Aorta (tissue), 5 donors: ENCODE measurements at regions not wholly inside any gene's neighbourhood (a gene's known extent, or its start where the extent isn't known, plus 50 kb on each side); places are given as distances from the start of the nearest gene placed in this dataset.
"Not testable (repeated sequence)": the region's sequence is repeated elsewhere in the genome, so short reads cannot be mapped to it uniquely, and the experiment has no call there.

ENCODE experiments used
- ATAC-seq: fragments of 200-7000 bp; cut with Tn5 transposase; one replicate; pipeline ENCODE4 v1.9.1; 2022; ENCODE audit warnings: moderate library complexity; ENCODE audit not compliant: low FRiP score
- DNase-seq, 2 donors: peaks; one replicate each; pipeline ENCODE4 v3.0.0-alpha.2; 2020
- H3K27ac ChIP-seq, 2 donors: one replicate each; pipeline ENCODE4 v1.5.1; 2013; ENCODE audit warnings: low read length in 2 of 2, mild to moderate bottlenecking in 2 of 2, moderate library complexity in 2 of 2, control low read depth in 1 of 2, inconsistent platforms in 1 of 2, low read depth in 1 of 2
- H3K27me3 ChIP-seq, 2 donors: one replicate each; pipeline ENCODE4 v1.6.1; 2013; ENCODE audit warnings: control low read depth in 1 of 2, low read length in 1 of 2, mild to moderate bottlenecking in 1 of 2, moderate library complexity in 1 of 2; ENCODE audit not compliant: insufficient read depth in 2 of 2, control insufficient read depth in 1 of 2
- H3K36me3 ChIP-seq, 2 donors: one replicate each; pipeline ENCODE4 v1.6.1; 2013; ENCODE audit warnings: control low read depth in 1 of 2, low read length in 1 of 2, mild to moderate bottlenecking in 1 of 2; ENCODE audit not compliant: insufficient read depth in 2 of 2, control insufficient read depth in 1 of 2
- H3K4me1 ChIP-seq, 2 donors: one replicate each; pipeline ENCODE4 v1.6.1; 2013; ENCODE audit warnings: low read length in 2 of 2, control low read depth in 1 of 2, mild to moderate bottlenecking in 1 of 2, moderate library complexity in 1 of 2; ENCODE audit not compliant: insufficient read depth in 2 of 2, control insufficient read depth in 1 of 2
- H3K4me3 ChIP-seq, 2 donors: one replicate each; pipeline ENCODE4 v1.5.1; 2013; ENCODE audit warnings: low read length in 2 of 2, control low read depth in 1 of 2, mild to moderate bottlenecking in 1 of 2
- H3K9me3 ChIP-seq: one replicate; pipeline ENCODE4 v1.6.1; 2013; ENCODE audit warnings: mild to moderate bottlenecking, low read length; ENCODE audit not compliant: control insufficient read depth
- whole genome bisulfite sequencing, 2 donors: extraction: QIAGEN DNeasy Blood & Tissue Kit; methylation state at CpG; one replicate each; pipeline ENCODE4 v1.1.7; 2013; 5-methylcytosine and 5-hydroxymethylcytosine counted together
- intact Hi-C, 2 donors: fragments of 100-400 bp; cut with DNase I; formaldehyde crosslinking; loops; one replicate each; pipeline versions ENCODE4 v1.14.2 to v1.15.0; 2022
- donor health status: healthy with polysubstance abuse.
- donor health status: Bipolar disorder and iron deficiency.
- donor health status: DM: no; HTN: no; CAD: no.
- donor health status: DM: no; HTN: no; CAD: no.
- donor health status: DM: yes; HTN: yes; CAD: no.

DNA sequence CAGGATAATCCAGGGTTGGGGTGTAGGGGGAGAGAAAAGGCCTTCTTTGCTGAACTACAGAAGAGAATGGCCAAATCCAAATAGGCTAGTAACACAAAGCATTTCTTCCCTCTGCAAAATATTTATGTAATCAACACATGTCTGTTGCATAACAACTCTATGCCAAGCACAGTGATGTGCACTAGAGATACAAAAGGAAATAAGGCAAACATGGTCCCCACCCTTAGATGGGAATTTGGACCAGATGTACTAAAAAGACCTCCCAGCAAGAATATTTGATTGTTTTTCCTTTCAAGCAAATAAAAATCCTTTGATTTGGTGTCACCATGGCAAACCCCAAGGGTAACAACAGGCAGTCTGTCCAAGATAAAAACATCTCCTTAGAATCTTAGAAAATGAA, 177.6 kb upstream of the FGF13 start:
- ATAC-seq (no peak), DNase-seq (no peak)
- no peak overlapping the region for H3K4me3 ChIP-seq
- H3K9me3 ChIP-seq = no peaks in the 10 kb centered on the region
- no peak overlapping the region for H3K27ac ChIP-seq
- no peaks in the 10 kb centered on the region for H3K27me3 ChIP-seq
- no peaks in the 10 kb centered on the region for H3K4me1 ChIP-seq
- intact Hi-C loops = no loop called here
- no peaks in the 10 kb centered on the region for H3K36me3 ChIP-seq

DNA sequence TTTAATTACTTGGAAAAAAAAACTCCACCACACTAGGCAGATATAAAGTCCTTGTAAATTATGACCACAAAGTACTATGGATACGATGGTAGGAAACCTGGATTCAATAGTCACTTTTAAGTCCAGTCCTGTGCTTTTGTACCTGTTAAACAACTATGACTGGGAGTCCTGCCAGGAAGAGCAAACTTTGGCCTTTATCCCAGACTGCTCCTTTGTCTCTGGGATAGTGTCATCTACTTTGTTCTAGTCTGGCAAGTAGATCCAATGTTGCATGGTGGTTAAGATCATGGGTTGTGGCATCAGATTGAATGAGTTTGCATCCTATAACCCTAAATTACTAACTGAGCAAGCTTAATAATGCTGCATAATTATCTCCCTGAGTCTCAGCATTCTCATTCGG, 175.3 kb upstream of the FGF13 start:
- H3K27ac ChIP-seq = no peak overlapping the region
- no peak overlapping the region for H3K4me3 ChIP-seq
- intact Hi-C loops = no loop called here
- no peaks in the 10 kb centered on the region for H3K27me3 ChIP-seq
- ATAC-seq (no peak), DNase-seq (no peak)
- WGBS, 2 donors = 81 to 88% methylated on average over 2 of the region's 2 CpGs
- no peaks in the 10 kb centered on the region for H3K36me3 ChIP-seq
- no peaks in the 10 kb centered on the region for H3K4me1 ChIP-seq
- no peaks in the 10 kb centered on the region for H3K9me3 ChIP-seq

DNA sequence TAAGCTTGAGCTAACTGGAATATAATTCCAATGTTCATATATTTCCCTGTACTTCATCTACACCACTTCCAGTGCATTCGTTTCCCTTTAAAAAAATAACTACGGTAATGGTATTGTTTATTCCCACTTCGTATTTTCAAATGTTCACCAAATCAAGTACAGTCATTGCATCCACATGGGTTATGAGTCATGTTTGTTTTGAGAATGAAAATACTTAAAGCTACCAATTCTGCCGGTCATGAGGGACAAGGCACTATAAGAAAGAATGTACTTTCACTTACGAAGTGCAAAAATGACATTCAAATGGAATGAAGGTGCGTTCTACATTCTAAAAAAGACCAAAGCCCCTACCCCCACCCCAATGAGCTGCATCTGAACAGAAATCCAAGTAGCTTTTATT, 174.4 kb upstream of the FGF13 start:
- Histone ChIP-seq H3K4me3 (no peak overlapping the region), H3K27me3 (no peaks in the 10 kb centered on the region), H3K9me3 (no peaks in the 10 kb centered on the region), H3K36me3 (no peaks in the 10 kb centered on the region), H3K27ac (no peak overlapping the region), H3K4me1 (no peaks in the 10 kb centered on the region)
- intact Hi-C loops = no loop called here
- ATAC-seq (no peak), DNase-seq (no peak)
- 69 to 74% methylated on average over 6 of the region's 6 CpGs for WGBS, 2 donors

DNA sequence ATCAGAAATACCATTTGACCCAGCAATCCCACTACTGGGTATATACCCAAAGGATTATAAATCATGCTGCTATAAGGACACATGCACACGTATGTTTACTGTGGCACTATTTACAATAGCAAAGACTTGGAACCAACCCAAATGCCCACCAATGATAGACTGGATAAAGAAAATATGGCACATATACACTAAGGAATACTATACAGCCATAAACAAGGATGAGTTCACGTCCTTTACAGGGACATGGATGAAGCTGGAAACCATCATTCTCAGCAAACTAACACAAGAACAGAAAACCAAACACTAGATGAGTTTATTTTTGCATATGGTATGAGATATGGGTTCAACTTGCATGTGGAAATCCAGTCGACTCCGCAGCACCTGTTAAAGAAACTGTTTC, 168.8 kb upstream of the FGF13 start:
- H3K27me3 ChIP-seq, DNase-seq, intact Hi-C loops, H3K4me1 ChIP-seq, H3K27ac ChIP-seq, H3K36me3 ChIP-seq, H3K4me3 ChIP-seq, H3K9me3 ChIP-seq, ATAC-seq: not testable (repeated sequence)
- 87 to 90% methylated on average over 4 of the region's 4 CpGs for WGBS, 2 donors

DNA sequence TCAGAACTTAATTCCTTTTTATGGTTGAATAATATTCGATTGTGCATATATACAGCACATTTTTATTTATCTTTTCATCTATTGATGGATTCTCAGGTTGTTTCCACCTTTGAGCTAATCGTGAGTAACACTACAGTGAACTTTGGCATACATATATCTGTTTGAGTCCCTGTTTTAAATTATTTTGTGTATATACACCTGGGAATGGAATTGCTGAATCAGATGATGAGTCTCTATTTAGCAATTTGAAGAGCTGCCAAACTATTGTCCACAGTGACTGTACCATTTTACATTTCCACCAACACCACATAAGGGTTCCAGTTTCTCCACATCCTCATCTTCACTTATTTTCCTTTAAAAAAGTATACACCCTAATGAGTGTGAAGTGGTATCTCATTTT, 166.2 kb upstream of the FGF13 start:
- Histone ChIP-seq H3K27ac (no peak overlapping the region), H3K4me3 (no peak overlapping the region), H3K36me3 (no peaks in the 10 kb centered on the region), H3K9me3 (no peaks in the 10 kb centered on the region), H3K4me1 (no peaks in the 10 kb centered on the region), H3K27me3 (no peaks in the 10 kb centered on the region)
- WGBS, 2 donors = 59 to 81% methylated on average over 2 of the region's 2 CpGs
- intact Hi-C loops = no loop called here
- no peak for DNase-seq
- no peak for ATAC-seq

DNA sequence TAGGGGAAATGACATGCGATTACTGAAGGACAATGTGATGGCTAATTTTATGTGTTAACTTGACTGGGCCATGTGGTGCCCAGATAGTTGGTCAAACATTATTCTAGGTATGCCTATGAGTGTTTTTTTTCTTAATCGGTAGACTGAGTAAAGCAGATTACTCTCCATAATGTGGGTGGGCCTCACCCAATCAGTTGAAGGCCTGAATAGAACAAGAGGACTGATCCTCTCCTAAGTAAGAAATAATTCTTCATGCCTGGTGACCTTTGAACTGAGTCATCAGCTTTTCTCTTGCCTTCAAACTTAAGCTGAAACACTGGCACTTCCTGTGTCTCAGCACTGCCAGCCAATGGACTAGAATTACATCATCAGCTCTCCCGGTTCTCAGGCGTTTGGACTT, 164.0 kb upstream of the FGF13 start:
- intact Hi-C loops = no loop called here
- Histone ChIP-seq H3K4me3 (no peak overlapping the region), H3K36me3 (no peaks in the 10 kb centered on the region), H3K4me1 (no peaks in the 10 kb centered on the region), H3K27me3 (no peaks in the 10 kb centered on the region), H3K27ac (no peak overlapping the region), H3K9me3 (no peaks in the 10 kb centered on the region)
- 81 to 90% methylated on average over 4 of the region's 4 CpGs for WGBS, 2 donors
- DNase-seq (no peak), ATAC-seq (no peak)

DNA sequence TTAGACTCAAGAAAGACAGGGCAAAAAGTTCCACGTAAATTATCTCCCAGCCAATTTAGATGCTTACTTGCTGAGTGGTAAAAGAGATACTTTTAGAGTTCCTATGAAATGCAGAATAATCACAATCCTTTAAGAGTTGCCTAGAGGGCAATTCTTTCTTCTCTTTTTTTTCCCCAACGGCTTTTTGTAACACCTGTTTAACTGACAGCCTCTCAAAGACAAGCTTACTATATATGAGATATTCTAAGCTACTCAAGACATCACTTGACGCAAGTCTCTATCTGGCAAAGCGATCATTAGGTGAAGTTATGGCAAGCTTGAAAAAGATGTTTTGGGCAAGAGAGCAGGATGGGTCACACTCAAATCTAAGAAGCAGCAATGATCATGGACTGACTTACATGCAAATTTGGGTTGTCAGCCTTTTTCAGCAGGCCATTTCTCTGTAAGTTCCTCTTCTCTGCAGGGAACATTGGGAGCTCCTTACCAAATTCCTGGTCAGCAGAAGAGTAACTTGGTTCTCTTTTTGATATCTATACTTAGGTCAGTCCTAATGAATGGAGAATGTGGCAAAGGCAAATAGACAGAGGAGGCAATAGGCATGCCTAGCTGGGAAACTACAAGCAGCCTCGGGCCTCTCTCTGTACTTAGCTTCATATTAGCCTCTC, 162.9 kb upstream of the FGF13 start:
- ATAC-seq (no peak), DNase-seq (no peak)
- 91% methylated on average over 5 of the region's 5 CpGs for WGBS, 2 donors
- H3K36me3 ChIP-seq = no peaks in the 10 kb centered on the region
- H3K9me3 ChIP-seq = no peaks in the 10 kb centered on the region
- intact Hi-C loops = no loop called here
- no peak overlapping the region for H3K27ac ChIP-seq
- H3K4me1 ChIP-seq = no peaks in the 10 kb centered on the region
- H3K4me3 ChIP-seq = no peak overlapping the region
- H3K27me3 ChIP-seq = no peaks in the 10 kb centered on the region

DNA sequence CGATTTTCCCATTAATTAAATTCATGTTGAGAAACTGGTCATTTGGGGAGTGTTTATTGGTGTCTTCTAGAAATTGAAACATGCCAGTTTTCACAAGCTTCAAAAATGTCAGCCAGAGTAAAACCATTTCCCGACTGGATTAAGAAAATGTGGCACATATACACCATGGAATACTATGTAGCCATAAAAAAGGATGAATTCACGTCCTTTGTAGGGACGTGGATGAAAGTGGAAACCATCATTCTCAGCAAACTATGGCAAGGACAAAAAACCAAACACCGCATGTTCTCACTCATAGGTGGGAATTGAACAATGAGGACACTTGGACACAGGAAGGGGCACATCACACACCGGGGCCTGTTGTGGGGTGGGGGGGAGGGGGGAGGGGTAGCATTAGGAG, 162.1 kb upstream of the FGF13 start:
- H3K4me1 ChIP-seq, intact Hi-C loops, H3K36me3 ChIP-seq, DNase-seq, ATAC-seq, H3K4me3 ChIP-seq, H3K27me3 ChIP-seq, H3K9me3 ChIP-seq, H3K27ac ChIP-seq: not testable (repeated sequence)
- 82 to 90% methylated on average over 6 of the region's 6 CpGs for WGBS, 2 donors

DNA sequence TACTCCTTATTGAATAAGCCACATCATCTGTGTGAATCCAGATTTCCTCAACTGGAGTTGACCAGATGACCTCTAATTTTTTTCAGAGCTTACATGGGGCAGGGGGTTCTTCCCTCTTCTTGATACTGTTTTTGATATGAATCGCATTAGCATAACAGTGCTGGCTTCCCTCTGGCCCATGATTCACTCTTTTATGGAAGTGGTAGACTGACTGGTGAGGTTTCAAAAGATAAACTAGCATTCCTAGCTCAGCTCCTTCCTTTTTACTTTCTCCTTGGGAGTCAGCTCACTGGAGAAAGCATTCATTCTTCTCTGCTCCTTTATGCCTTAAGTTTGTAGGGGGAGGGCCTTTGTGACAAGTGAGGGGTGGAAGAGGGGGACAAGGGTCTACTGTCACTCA, 161.0 kb upstream of the FGF13 start:
- Histone ChIP-seq H3K27ac (no peak overlapping the region), H3K27me3 (no peaks in the 10 kb centered on the region), H3K4me1 (no peaks in the 10 kb centered on the region), H3K4me3 (no peak overlapping the region), H3K9me3 (no peaks in the 10 kb centered on the region), H3K36me3 (no peaks in the 10 kb centered on the region)
- intact Hi-C loops = no loop called here
- DNase-seq (no peak), ATAC-seq (no peak)
- WGBS, 2 donors = 70 to 73% methylated on average over 1 of the region's 1 CpG
